Neuronal stem cell (in vitro differentiated cells): ENCODE measurements at regions not wholly inside any gene's neighbourhood (a gene's known extent, or its start where the extent isn't known, plus 50 kb on each side); places are given as distances from the start of the nearest gene placed in this dataset.

ENCODE experiments used
- DNase-seq: peaks from one replicate; pipeline ENCODE4 v3.0.0-alpha.2; 2013; ENCODE audit warnings: low spot score
- H2AFZ ChIP-seq: one replicate; pipeline ENCODE4 v1.6.1; 2013; ENCODE audit warnings: mild to moderate bottlenecking, low read length, inconsistent platforms
- H2AK5ac ChIP-seq: 2 replicates; pipeline ENCODE4 v1.6.1; 2013; ENCODE audit warnings: low read depth, mild to moderate bottlenecking, inconsistent platforms, low read length, moderate library complexity, mixed read lengths
- H2BK120ac ChIP-seq: 2 replicates; pipeline ENCODE4 v1.6.1; 2013; ENCODE audit warnings: low read depth, mild to moderate bottlenecking, inconsistent platforms, low read length, moderate library complexity, mixed read lengths
- H2BK12ac ChIP-seq: one replicate; pipeline ENCODE4 v1.6.1; 2013; ENCODE audit warnings: low read length, inconsistent platforms
- H2BK15ac ChIP-seq: 2 replicates; pipeline ENCODE4 v1.6.1; 2013; ENCODE audit warnings: mild to moderate bottlenecking, low read length, inconsistent platforms, mixed read lengths
- H2BK5ac ChIP-seq: one replicate; pipeline ENCODE4 v1.6.1; 2013; ENCODE audit warnings: inconsistent platforms, mild to moderate bottlenecking, low read length, moderate library complexity
- H3K14ac ChIP-seq: one replicate; pipeline ENCODE4 v1.6.1; 2013; ENCODE audit warnings: low read length, inconsistent platforms
- H3K18ac ChIP-seq: 2 replicates; pipeline ENCODE4 v1.6.1; 2013; ENCODE audit warnings: low read length, inconsistent platforms
- H3K23ac ChIP-seq: 2 replicates; pipeline ENCODE4 v1.6.1; 2013; ENCODE audit warnings: low read depth, mild to moderate bottlenecking, mixed read lengths, low read length, inconsistent platforms; ENCODE audit not compliant: poor library complexity
- H3K27ac ChIP-seq: replicated peaks from 3 replicates; pipeline ENCODE4 v1.5.1; 2013; ENCODE audit warnings: low read length, inconsistent platforms
- H3K27me3 ChIP-seq, 3 experiments: 2 replicates each; pipeline ENCODE4 v1.6.1; 2013; ENCODE audit warnings: low read length in 3 of 3, mild to moderate bottlenecking in 2 of 3, inconsistent platforms in 1 of 3, low read depth in 1 of 3, mixed read lengths in 1 of 3, moderate library complexity in 1 of 3; ENCODE audit not compliant: control insufficient read depth in 3 of 3, insufficient read depth in 3 of 3
- H3K36me3 ChIP-seq, 2 donors: replicated peaks in 1 of 2; 2 replicates each; pipeline ENCODE4 v1.6.1; 2013; ENCODE audit warnings: low read length in 2 of 2; ENCODE audit not compliant: control insufficient read depth in 2 of 2, insufficient read depth in 2 of 2
- H3K4ac ChIP-seq: 2 replicates; pipeline ENCODE4 v1.6.1; 2013; ENCODE audit warnings: inconsistent platforms, mild to moderate bottlenecking, low read length, moderate library complexity
- H3K4me1 ChIP-seq, 2 donors: 1 replicate in 1 of 2; 2 replicates in 1 of 2; pipeline ENCODE4 v1.6.1; 2013; ENCODE audit warnings: low read length in 2 of 2, low read depth in 1 of 2; ENCODE audit not compliant: control insufficient read depth in 2 of 2, insufficient read depth in 1 of 2
- H3K4me2 ChIP-seq: one replicate; pipeline ENCODE4 v1.6.1; 2013; ENCODE audit warnings: mild to moderate bottlenecking, low read length, inconsistent platforms; ENCODE audit not compliant: insufficient read depth, poor library complexity, severe bottlenecking
- H3K4me3 ChIP-seq, 2 donors: 2 replicates each; pipeline ENCODE4 v1.5.1; 2013; ENCODE audit warnings: low read length in 2 of 2, mild to moderate bottlenecking in 2 of 2, inconsistent platforms in 1 of 2, moderate library complexity in 1 of 2
- H3K79me1 ChIP-seq: one replicate; pipeline ENCODE4 v1.6.1; 2013; ENCODE audit warnings: low read depth, mild to moderate bottlenecking, inconsistent platforms, low read length, moderate library complexity
- H3K9ac ChIP-seq: one replicate; pipeline ENCODE4 v1.6.1; 2013; ENCODE audit warnings: mild to moderate bottlenecking, low read depth, low read length, inconsistent platforms; ENCODE audit not compliant: poor library complexity
- H3K9me3 ChIP-seq, 2 donors: replicated peaks in 1 of 2; 2 replicates each; pipeline versions ENCODE3 to v1.6.1; 2013; ENCODE audit warnings: low read length in 2 of 2, mild to moderate bottlenecking in 2 of 2, inconsistent platforms in 1 of 2, low read depth in 1 of 2, mixed read lengths in 1 of 2, moderate library complexity in 1 of 2; ENCODE audit not compliant: control insufficient read depth in 2 of 2, insufficient read depth in 1 of 2
- H4K8ac ChIP-seq: one replicate; pipeline ENCODE4 v1.6.1; 2013; ENCODE audit warnings: low read depth, mild to moderate bottlenecking, inconsistent platforms, low read length, moderate library complexity
- H4K91ac ChIP-seq: one replicate; pipeline ENCODE4 v1.6.1; 2013; ENCODE audit warnings: low read length, low read depth, mild to moderate bottlenecking, inconsistent platforms; ENCODE audit not compliant: poor library complexity
- WGBS, 2 donors: extraction: QIAGEN DNeasy Blood & Tissue Kit; methylation state at CpG; one replicate each; pipeline ENCODE4 v1.1.7; 2013; ENCODE audit warnings: missing lambda C conversion rate in 2 of 2, mixed read lengths in 1 of 2; ENCODE audit not compliant: insufficient read length in 2 of 2, insufficient replicate concordance in 1 of 2; ENCODE audit errors: extremely low coverage in 2 of 2; 5-methylcytosine and 5-hydroxymethylcytosine counted together

GRCh38 chrX:34562006-34562405 lies 95.1 kb downstream of the TMEM47 start:
- Histone ChIP-seq H3K9me3 (no peaks in the 10 kb centered on the region), H3K36me3 (no peaks in the 10 kb centered on the region), H3K4ac (no peak overlapping the region), H3K79me1 (no peaks in the 10 kb centered on the region), H3K4me3 (no peak overlapping the region), H3K4me1 (peaks cover 0 to 3% of the 10 kb centered on the region in 2 donors), H3K9ac (no peak overlapping the region), H3K27ac (no peak overlapping the region), H2AK5ac (no peak overlapping the region), H2BK120ac (no peak overlapping the region), H4K91ac (no peak overlapping the region), H3K4me2 (no peak overlapping the region), H4K8ac (no peak overlapping the region), H2BK5ac (no peak overlapping the region), H2AFZ (no peak overlapping the region), H2BK12ac (no peak overlapping the region), H2BK15ac (no peak overlapping the region), H3K27me3 (no peaks in the 10 kb centered on the region), H3K18ac (no peak overlapping the region), H3K23ac (no peak overlapping the region), H3K14ac (no peak overlapping the region)
- DNase-seq, result no peak

GRCh38 chrX:34560180-34560579 lies 96.9 kb downstream of the TMEM47 start:
- H3K27me3 ChIP-seq, result no peaks in the 10 kb centered on the region
- no peak overlapping the region for H2BK120ac ChIP-seq
- H2AFZ ChIP-seq, result peak overlapping the region; percentile 41
- H4K8ac ChIP-seq, result no peak overlapping the region
- no peak overlapping the region for H2BK15ac ChIP-seq
- H2BK12ac ChIP-seq, result no peak overlapping the region
- no peaks in the 10 kb centered on the region for H3K79me1 ChIP-seq
- H3K14ac ChIP-seq, result no peak overlapping the region
- WGBS, 2 donors, result no CpG with 5 or more reads among the region's 4 CpGs
- no peak overlapping the region for H3K9ac ChIP-seq
- no peak overlapping the region for H2AK5ac ChIP-seq
- no peak overlapping the region for H3K4ac ChIP-seq
- no peak overlapping the region for H3K27ac ChIP-seq
- H3K36me3 ChIP-seq, result no peaks in the 10 kb centered on the region
- no peak overlapping the region for H3K4me2 ChIP-seq
- no peak overlapping the region for H2BK5ac ChIP-seq
- H3K4me1 ChIP-seq, result peaks cover 0 to 3% of the 10 kb centered on the region in 2 donors
- no peak for DNase-seq
- no peak overlapping the region for H4K91ac ChIP-seq
- no peaks in the 10 kb centered on the region for H3K9me3 ChIP-seq
- H3K4me3 ChIP-seq, result no peak overlapping the region
- H3K23ac ChIP-seq, result no peak overlapping the region
- no peak overlapping the region for H3K18ac ChIP-seq

GRCh38 chrX:34559325-34559724 lies 97.8 kb downstream of the TMEM47 start:
- no peaks in the 10 kb centered on the region for H3K79me1 ChIP-seq
- no peak overlapping the region for H3K14ac ChIP-seq
- no peaks in the 10 kb centered on the region for H3K9me3 ChIP-seq
- H3K27ac ChIP-seq, result no peak overlapping the region
- H3K9ac ChIP-seq, result no peak overlapping the region
- H2BK12ac ChIP-seq, result no peak overlapping the region
- no peak overlapping the region for H3K23ac ChIP-seq
- H3K4me1 ChIP-seq, result peaks cover 0 to 3% of the 10 kb centered on the region in 2 donors
- no peaks in the 10 kb centered on the region for H3K36me3 ChIP-seq
- peak overlapping the region; percentile 53 for H2AFZ ChIP-seq
- no peak for DNase-seq
- no peak overlapping the region for H3K4me2 ChIP-seq
- H3K4ac ChIP-seq, result no peak overlapping the region
- H3K4me3 ChIP-seq, result no peak overlapping the region
- H2BK5ac ChIP-seq, result no peak overlapping the region
- H2BK120ac ChIP-seq, result no peak overlapping the region
- H3K27me3 ChIP-seq, result no peaks in the 10 kb centered on the region
- no CpG with 5 or more reads among the region's 1 CpG for WGBS, 2 donors
- H4K8ac ChIP-seq, result no peak overlapping the region
- H4K91ac ChIP-seq, result no peak overlapping the region
- no peak overlapping the region for H2BK15ac ChIP-seq
- H2AK5ac ChIP-seq, result no peak overlapping the region
- H3K18ac ChIP-seq, result no peak overlapping the region

- Histone ChIP-seq H2BK15ac (no peak overlapping the region), H3K79me1 (no peaks in the 10 kb centered on the region), H3K27me3 (no peaks in the 10 kb centered on the region), H4K91ac (no peak overlapping the region), H3K27ac (no peak overlapping the region), H2BK12ac (no peak overlapping the region), H4K8ac (no peak overlapping the region), H2AK5ac (no peak overlapping the region), H3K36me3 (no peaks in the 10 kb centered on the region), H3K4me1 (peaks cover 0 to 2% of the 10 kb centered on the region in 2 donors), H2AFZ (no peak overlapping the region), H2BK5ac (no peak overlapping the region), H3K9ac (no peak overlapping the region), H3K4ac (no peak overlapping the region), H3K4me3 (no peak overlapping the region), H3K9me3 (no peaks in the 10 kb centered on the region), H3K18ac (no peak overlapping the region), H3K23ac (no peak overlapping the region), H3K4me2 (no peak overlapping the region), H3K14ac (no peak overlapping the region), H2BK120ac (no peak overlapping the region)
- no peak for DNase-seq
- WGBS, 2 donors, result no CpG with 5 or more reads among the region's 1 CpG
These were observed 99.4 kb downstream of the TMEM47 start for GRCh38 chrX:34557733-34558132.
